ENCODE measurements at regions not wholly inside any gene's neighbourhood (a gene's known extent, or its start where the extent isn't known, plus 50 kb on each side); places are given as distances from the start of the nearest gene placed in this dataset.

GRCh38 chr4:184540307-184540706, 66.0 kb upstream of the IRF2 start (continued):
- no peak for TF ChIP-seq ZNF777 (CRISPR knock-in tag; IDR thresholded peaks at IDR 0.05)
- no peak for TF ChIP-seq ZBTB7A (CRISPR knock-in tag; IDR thresholded peaks at IDR 0.05)
- no peak for TF ChIP-seq TERF1 (CRISPR knock-in tag; IDR thresholded peaks at IDR 0.05)
- TF ChIP-seq BCL3 (CRISPR knock-in tag; IDR thresholded peaks at IDR 0.05) = no peak
- TF ChIP-seq HNRNPH1 (optimal IDR thresholded peaks at IDR 0.05; ENCODE audit: low read depth, low read length) = no peak
- TF ChIP-seq U2AF1 (optimal IDR thresholded peaks at IDR 0.05; ENCODE audit: low read depth, low read length) = no peak
- no peak for TF ChIP-seq ZNF580 (CRISPR knock-in tag; IDR thresholded peaks at IDR 0.05; ENCODE audit: borderline replicate concordance, low read depth)
- no peak for TF ChIP-seq ZSCAN12 (CRISPR knock-in tag; IDR thresholded peaks at IDR 0.05)
- TF ChIP-seq ZNF780A (CRISPR knock-in tag; IDR thresholded peaks at IDR 0.05) = no peak
- TF ChIP-seq KLF6 (CRISPR knock-in tag; IDR thresholded peaks at IDR 0.05) = no peak
- no peak for TF ChIP-seq NR3C1 (CRISPR knock-in tag; IDR thresholded peaks at IDR 0.05)
- TF ChIP-seq ZNF280D (CRISPR knock-in tag; IDR thresholded peaks at IDR 0.05) = no peak
- no peak for TF ChIP-seq GPN1 (CRISPR knock-in tag; IDR thresholded peaks at IDR 0.05; ENCODE audit: borderline replicate concordance)

Measured in HepG2 (cell line).